GM19455 (cell line): ENCODE measurements at regions not wholly inside any gene's neighbourhood (a gene's known extent, or its start where the extent isn't known, plus 50 kb on each side); places are given as distances from the start of the nearest gene placed in this dataset.

Source experiments
- ATAC-seq: cut with Tn5 transposase; IDR thresholded peaks from one replicate; pipeline ENCODE4 v1.9.1; 2021; ENCODE audit not compliant: unreplicated experiment

DNA sequence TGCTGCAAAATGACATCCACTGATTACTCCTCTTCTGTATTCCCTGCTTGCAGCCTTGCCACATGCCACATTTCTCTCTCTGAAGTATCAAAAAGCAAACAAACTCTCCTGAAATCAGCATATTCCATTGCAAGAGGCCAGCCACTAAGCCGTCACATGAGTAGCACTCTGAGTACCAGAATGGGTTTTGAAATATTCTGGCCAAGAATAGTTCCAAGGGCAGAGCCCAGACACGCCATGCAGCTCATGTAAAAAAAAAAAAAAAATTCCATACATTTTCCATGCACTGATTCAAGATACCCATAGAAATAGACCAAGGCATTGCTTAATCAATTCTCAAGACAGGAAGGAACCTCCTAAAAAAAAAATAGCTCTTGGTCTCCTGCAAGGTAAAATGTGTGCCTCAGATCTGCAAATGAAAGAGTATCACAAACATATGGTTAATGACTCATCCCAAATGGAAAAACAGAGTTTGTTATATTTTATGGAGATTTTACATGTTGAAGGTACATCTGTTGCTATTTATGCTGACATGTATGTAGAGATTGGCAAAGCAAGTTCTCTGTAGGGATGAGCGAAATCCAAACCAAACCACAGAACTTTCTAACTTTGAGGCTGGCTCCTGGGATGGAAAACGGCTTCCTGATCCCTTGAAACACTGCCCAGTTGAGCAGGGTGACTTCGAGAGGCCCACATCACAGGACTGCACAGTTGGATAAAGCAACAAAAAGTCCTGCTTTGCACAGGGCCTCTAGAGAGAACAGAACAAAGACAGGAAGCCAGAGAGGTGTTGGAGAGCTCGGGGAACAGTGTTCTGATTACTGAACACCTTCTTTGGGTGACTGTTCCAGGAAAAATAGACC, 346.2 kb downstream of the ZNF521 start:
- no peak for ATAC-seq

DNA sequence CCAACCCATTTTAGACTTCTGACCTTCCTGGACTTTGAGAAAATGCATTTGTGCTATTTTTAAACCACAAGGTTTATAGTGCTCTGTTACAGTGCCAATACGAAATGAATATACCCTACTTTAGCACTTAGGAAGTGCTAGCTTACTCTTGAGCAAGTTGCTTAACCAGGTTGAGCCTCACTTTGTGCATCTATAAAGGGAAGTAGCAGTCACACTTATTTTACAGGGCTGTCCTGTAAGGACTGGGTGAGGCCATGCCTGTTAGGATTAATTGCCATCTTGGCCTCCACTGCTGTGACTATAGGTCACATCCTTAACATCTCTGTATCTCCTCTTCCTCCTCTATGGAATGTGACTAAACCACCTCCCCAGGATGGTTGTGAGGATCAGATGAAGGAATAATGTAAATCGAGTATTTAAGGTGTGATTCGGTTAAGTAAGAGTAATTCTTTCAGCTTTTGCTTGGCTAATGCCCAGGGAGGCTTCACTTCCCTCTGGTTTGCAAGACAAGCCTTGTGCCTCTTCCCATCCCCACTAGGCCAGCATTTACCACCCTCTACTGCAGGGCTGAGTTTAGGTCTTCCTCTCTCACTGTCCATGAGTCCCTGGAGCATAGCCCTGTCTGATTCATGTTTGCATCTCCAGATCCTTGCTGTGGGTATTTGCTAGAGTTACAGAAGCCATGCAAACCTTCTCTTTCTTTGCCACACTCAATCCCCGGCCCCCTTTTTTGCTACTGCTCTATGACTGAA, 341.2 kb downstream of the ZNF521 start:
- ATAC-seq: no peak
